Glomerular visceral epithelial cell (primary cell): ENCODE measurements at regions not wholly inside any gene's neighbourhood (a gene's known extent, or its start where the extent isn't known, plus 50 kb on each side); places are given as distances from the start of the nearest gene placed in this dataset.

ENCODE experiments used
- DNase-seq: peaks from one replicate; pipeline ENCODE4 v3.0.0-alpha.2; 2016; ENCODE audit errors: extremely low spot score

DNA sequence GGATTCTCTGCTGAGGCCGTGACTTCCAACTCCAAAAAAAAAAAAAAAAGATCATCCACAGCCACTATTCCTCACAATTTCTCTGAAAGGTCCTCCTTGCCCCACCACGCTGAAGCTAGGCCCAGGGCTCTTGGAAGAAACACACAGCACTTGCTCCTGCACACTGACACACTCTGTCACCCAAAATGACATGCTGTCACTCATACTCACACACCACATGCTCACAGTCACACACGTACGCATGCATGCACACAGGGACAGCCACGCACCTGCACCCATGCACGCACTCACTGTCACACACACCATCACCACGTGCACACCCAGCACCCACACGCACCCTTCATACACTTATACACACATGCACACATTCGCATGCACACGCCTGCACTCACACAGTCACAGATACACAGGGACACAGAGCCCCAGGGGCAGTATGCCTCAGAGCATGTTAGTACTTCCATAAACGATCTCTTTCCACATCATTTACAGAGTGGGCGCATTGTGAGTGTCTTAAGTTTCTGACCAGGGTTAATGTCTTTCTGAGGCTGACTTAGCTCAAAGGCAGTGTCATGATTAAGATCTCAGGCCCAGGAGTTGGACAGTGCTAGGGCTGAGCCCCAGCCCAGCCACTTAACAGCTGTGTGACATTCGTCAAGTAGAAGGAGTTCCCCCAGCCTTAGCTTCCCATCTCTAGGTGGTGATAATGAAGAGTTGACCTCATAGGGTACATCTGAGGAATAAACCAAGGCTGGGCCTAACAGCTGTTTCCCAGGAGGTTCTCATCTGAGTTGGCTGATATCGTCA lies 93.4 kb downstream of the GLI2 start:
- DNase-seq = no peak

DNA sequence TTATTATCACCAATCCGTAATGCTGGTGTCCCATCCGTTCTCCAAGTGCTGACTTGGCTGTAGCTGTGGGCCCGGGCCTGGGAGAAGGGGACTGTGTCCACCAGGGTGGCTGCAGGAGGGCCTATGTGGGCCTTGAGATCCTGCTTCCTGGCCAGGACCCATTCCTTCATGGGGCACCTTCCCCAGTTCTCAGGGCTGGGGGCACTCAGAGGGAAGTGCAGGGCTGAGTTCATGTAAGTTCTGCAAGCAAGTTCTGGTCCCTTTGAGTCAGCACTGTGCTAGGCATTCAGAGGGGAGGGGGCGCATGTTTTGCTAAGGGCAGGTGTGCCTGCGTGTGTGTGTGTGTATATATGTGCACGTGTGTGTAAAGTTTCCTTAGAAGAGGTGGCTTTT lies 94.0 kb downstream of the GLI2 start:
- DNase-seq = no peak

DNA sequence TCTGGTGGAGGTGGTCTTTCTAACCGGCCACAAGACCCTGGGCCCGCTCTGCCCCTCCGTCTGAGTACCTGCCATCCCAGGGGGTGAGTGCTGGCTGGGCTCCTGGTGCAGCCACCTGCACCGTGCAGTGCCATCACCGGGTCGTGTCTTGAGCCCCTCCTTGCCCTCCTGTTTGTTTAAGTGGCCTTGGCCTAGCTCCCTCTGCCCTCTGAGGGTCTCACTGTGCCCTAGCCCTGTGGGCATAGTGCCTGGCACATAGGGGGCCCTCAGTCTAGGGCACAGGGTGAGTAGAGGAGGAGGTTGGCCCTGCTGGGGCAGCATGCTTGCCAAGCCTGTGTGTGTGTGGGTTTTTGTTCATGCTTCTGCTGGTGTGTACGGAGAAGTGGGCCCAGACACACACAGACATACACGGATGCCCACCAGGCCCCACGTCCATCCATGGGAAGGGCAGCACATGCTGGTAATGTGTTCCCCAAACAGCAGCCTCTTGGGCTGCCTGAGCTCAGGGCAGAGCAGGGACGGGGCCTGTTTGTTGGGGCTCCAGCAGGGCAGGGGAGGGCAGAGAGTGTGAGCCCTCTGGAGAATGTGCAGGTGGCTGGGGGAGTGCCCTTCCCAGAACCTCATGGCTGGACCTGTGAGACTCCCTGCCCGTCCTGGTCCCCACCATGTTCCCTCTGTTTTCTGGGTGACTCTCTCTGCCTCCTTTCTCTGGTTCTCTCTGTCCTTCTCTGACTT lies 94.6 kb downstream of the GLI2 start:
- no peak for DNase-seq

DNA sequence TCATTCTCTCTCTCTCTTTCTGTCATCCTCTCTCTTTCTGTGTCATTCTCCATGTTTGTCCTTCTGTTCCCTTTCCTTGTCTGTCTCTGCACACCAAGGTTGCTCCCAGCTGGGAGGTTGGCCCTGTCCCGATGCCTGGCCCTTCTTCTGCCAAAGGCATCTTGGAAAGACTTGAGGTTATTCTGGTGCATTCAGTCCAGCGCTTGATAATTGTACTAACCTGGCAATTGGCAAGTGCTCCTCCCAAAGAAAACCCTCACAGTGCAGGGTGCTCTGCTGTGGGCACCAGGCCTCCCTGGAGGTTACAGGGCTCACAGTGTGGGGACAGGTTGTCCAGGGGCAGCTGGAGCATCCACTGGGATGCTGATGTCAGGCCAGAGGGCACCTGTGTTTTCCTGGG lies 95.4 kb downstream of the GLI2 start:
- no peak for DNase-seq

DNA sequence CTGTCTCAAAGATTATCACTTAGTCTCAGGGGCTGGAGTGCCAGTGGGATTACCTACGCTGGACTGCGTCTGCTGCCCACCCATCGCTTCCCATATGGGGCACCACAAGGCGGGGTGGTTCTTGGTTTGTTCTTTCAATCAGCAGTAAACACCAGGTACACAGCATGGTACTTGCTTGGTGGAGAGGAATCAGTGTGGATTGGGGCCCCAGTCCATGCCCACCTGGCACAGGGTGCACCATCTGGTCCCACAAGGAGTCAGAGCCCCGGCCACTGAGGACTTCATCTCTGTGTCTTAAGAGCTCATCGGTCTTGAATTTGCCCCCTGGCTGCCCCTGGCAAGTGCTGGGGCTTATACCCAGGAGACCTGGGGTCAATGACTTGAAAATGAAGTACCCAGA lies 96.2 kb downstream of the GLI2 start:
- DNase-seq = no peak

DNA sequence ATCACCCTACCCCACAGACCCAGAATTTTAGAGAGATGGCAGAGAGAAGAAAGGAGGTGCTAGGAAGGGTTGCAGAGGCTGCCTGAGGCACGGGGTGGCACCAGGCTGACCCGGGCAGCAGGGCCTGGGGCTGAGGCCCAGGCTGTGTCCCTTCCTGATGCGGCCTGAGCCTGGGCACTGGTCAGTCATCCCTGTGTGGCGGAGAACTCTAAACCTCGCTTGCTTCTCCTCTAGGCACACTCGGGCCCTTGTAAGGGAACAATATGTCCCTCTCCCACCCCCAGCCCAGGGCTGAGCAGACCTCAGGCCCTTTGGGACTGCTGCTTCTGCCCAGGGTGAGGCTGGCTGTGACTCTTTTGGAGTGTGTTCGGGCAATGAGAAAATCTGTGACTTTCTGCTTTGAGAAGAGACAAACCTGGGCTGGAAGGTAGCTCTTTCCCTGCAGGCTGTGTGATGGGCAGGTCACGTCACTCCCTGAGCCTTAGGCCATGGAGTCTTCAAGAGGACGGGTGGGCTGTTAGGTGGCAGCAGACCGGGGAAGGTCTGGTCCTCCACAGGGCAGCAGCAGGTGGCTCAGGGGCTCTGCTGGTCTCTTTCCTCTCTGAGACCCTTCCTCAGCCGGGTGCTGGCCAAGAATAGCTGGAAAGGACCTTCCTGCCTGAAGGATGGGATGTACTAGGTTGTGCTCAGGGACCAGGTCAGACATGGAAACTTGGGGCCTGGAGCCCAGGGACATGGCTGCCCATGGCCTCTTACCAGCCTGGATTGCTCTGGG lies 96.8 kb downstream of the GLI2 start:
- no peak for DNase-seq

DNA sequence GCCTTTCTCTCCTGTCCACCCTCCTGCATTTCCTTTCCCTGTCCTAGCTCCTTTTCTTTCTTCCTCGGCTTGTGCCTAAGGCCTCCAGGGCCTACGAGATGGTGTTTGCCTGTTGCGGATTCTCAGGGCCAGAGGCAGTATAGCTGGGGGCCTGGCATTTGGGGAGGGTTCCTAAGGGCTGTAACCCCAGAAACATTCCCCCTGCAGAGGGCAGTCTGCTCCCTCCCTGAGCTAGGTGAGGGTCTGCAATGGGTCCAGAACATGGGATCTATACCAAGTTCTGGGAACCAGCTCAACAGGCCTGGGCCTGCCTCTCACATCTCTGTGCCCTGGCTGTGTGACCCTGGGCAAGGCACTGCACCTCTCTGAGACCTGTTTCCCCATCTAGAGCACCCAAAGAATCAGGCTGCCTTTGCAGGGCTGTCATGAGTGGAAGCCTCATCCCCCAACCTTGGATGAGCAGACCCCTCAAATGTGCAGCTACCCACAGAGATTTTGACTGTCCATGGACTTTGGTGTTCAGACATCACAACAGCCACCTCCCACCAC lies 97.5 kb downstream of the GLI2 start:
- no peak for DNase-seq

GRCh38 chr2:120834206-120834605 lies 98.5 kb downstream of the GLI2 start:
- no peak for DNase-seq

- DNase-seq = no peak
Measured at GRCh38 chr2:120836281-120836680, 100.6 kb downstream of the GLI2 start.

DNA sequence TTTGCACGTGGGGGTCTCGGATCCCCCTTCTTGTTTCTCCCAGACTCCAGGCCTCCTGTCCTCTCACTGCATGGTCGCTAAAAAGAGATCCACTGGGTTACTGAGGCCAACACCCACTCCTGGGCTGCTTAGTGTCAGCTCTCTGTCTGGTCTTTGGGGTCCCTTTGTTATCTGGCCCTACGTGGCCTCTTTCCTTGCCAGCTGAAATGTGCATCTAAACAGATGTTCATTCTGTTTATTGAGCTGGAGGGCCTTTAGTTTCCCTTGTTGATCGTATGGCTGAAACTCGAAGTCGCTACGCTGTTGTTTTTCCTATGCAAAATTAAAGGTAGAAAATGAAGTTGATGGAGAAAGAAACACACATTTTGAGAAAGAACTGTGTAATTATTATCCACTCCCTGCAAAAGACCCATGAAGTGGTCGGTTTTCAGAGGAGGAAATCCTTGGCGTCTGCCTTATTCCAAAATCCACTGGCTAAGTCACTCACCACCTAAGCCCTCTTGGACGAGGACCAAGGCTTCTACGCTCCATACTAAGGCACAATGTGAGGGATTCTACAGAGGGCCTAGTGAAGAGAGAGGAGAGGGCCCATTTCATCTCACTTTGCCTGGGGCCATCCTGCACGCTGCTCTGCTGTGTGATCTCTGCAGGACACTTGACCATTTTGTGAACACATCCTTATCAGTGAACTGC lies 105.3 kb downstream of the GLI2 start:
- DNase-seq = no peak

DNA sequence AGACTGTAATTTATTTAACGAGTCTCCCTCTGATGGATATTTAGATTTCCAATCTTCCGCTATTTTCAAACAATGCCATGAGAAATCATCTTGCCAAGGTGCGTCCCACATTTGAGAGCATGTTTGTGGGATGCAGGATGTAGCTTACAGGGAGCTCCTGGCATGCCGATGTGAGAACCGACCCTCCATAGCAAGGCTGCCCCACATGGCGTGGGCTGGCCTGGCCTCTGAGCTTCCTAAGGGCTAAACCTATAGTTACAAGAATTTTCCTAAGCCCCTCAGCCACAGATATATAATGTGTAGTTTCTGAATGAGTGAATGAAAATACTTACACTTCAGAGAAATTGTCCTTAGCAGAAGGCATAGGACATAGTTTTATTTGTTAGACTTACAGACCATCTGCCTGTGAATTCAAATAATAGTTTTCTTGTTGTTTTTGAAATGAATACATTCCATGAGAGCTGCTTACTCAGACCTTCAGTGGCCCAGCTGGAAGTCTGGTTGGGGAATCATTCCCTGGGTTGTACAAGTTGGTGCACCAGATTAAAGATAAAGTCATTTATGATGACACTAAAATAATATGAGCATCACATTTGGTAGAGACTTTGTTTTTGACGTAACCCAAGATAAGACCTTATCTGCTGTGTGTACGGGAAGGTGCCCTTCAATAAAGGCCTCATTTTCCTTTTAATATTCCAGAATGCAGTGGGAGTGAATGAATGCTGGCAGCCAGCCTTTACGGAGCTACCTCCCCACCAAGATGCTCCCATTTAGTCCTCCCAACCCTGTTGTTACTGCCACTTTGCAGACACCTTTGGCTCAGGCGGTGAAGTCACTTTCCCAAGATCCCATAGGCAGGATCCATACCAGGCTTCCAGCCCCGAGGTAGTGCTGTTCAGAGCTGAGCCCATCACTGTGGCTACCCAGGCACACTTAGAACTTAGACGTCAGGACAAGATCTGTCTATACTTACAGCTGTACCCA lies 107.1 kb downstream of the GLI2 start:
- DNase-seq = no peak

GRCh38 chr2:120844070-120844738 lies 108.5 kb downstream of the GLI2 start:
- no peak for DNase-seq

DNA sequence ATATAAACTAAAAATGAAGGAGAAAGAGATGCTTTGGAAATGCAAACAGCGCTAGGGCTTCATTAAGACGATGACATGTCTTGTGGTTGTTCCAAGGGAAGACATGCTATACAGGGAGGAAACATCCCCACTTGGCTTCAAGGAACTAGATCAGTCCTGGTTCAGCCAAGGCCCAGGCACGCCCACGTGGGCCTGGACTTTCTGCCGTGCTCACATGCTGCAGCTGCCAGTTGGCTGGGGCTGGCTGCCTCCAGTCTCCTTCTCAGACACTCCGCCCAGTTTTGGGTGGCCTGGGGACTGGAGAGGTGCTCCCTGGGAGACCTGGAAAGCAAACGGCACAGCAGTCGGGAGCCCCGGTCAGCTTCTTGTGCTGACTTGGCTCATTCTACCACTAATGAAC lies 109.6 kb downstream of the GLI2 start:
- DNase-seq = no peak

DNA sequence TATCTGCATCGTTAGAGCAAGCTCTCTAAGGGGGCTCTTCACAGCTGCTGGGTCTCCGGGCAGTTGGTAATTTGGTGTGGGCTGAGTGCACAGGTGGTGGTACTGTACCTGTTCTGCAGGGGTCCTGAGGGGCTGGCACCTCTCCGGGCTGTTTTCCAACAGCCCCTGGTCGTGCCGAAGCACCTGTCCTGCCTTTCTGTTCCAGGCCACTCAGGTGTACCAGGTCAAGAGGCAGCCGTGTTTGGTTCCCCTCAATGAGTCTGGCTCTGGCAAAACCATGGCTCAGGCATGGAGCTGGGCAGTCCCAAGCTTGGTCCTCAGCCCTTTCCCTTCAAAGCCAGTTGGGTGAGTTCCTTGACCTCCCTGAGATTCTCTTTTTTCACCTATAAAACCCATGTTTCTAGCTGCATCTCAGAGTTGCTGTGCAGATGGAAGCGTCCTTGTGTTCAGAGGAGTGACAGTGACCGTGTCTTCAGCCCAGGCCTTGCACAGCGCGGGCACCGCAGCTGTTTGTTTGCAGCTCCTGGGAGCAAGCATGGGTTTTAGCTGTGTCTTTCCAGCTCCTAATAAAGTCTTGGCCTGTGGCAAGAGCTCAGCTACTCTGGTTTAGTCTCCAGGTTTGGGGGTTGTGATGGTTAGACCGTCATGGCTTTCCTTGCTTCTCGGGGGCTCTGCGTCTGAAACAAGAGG lies 110.9 kb downstream of the GLI2 start:
- DNase-seq = no peak

DNA sequence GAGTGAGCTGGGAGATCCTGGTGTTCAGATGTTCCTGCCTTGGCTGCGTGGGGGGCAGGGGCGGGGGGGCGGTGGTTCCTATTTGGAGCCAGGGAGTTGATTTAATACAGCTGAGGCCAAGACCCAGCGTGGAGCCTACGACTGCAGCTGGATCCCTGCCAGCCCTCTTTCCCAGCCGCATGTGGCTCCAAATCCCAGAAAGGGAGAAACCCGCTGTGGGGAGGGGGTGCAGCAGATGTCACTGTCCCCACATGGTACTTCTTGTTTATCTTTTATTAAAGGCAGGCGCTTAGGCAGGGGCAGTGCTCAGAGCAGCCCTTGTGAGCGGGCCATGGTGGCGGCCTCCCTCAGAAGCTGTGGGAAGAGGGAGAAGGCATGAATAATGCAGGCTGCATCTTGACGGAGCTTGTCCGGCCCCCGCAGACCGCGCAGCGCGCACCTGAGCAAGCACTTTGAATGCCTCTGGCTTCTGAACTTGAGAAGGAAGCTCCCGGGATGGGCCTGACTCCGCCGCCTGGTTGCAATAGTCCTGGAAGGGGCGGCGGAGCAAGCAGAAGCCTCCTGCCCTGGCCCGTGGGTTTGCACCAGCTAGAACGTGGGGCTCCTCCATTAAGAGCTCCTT lies 112.1 kb downstream of the GLI2 start:
- no peak for DNase-seq

DNA sequence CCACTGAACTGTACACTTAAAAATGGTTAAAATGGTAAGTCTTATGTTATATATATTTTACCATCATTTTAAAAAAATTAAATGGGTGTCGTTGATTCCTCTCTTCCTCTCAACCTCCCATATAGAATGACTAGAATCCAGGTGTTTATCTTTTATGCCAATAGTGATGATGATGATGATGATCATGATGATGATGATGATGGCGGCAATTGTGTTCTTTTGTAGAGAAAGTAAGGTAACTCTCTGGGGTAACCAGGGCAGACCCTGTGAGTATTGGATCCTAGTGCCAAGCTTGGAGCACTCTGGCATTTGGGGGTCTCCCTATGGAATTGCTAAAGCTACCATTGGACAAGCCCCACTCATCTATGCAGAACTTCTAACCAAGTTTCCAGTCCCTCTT lies 113.6 kb downstream of the GLI2 start:
- DNase-seq = no peak

DNA sequence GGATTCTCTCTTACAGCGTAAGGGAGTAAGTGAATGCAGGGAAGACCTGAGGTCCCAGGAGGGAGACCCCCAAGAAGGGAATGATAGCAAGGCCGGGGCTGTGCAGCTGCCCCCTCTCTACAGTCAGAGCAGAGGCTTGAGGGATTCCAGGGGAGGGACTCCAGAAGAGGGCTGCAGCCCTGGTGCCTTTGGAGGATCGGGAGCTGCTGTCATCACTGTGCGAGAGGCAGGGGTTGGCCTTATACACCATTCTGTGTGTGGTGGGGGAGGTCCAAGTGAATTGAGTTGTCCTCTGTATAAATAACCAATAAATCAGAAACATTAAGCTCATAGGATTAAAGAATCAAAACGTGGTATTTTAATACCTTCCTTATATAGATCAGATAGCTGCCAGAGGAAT lies 114.9 kb downstream of the GLI2 start:
- DNase-seq = no peak

DNA sequence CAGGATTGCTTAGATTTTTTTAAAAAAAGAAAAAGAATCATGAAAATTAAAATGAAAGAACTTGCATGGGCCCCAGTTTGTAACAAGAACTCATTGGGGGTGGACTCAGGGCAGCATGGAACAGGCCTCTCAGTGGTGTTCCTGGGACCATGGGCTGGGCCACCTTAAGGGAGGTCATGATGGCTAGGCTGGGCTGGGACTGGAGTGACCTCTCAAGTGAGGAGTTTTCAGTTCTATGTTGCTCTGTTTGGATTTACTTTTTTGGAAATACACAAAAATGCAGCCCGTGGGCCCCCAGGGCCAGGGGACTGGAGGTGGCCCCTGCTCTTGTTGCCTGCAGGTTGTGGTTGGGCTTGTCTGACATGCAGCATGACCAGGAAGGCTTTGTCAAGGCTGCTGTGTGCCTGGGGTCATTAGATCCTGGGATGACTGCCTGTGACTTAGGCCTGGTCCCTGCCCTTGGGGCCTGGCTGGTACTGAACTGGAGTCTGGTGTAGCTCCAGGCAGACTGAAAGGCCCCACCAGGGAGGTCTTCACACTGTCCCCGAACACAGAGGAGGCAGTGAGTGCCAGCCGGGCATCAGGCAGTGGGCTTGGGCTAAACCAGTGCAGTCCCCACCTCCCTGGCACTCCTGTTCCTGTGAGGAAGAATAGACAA lies 115.6 kb downstream of the GLI2 start:
- DNase-seq = no peak
